ENCODE measurements at regions not wholly inside any gene's neighbourhood (a gene's known extent, or its start where the extent isn't known, plus 50 kb on each side); places are given as distances from the start of the nearest gene placed in this dataset.

- H3K36me3 ChIP-seq (ENCODE audit: control insufficient read depth, insufficient read depth, low read length): no peaks in the 10 kb centered on the region
- no peak overlapping the region for H3K27ac ChIP-seq
- no peak for TF ChIP-seq CTCF (IDR thresholded peaks at IDR 0.05)
- H3K4me2 ChIP-seq (ENCODE audit: low read length): no peak overlapping the region
- H3K27me3 ChIP-seq (ENCODE audit: control insufficient read depth, insufficient read depth, low read length): no peaks in the 10 kb centered on the region
- no peaks in the 10 kb centered on the region for H3K79me2 ChIP-seq
- no peaks in the 10 kb centered on the region for H3K9me3 ChIP-seq (ENCODE audit: control insufficient read depth, low read length)
- H2AFZ ChIP-seq: no peak overlapping the region
- no peaks in the 10 kb centered on the region for H3K4me1 ChIP-seq
- no peak overlapping the region for H3K9ac ChIP-seq
- H3K4me3 ChIP-seq (ENCODE audit: low read depth, low read length): no peak overlapping the region
Measured at GRCh38 chr11:37298173-37298572, 700.1 kb upstream of the RAG2 start.

- no peaks in the 10 kb centered on the region for H3K9me3 ChIP-seq (ENCODE audit: control insufficient read depth, low read length)
- H3K27me3 ChIP-seq (ENCODE audit: control insufficient read depth, insufficient read depth, low read length): no peaks in the 10 kb centered on the region
- no peaks in the 10 kb centered on the region for H3K79me2 ChIP-seq
- no peak overlapping the region for H3K4me3 ChIP-seq (ENCODE audit: low read depth, low read length)
- H3K27ac ChIP-seq: no peak overlapping the region
- H3K9ac ChIP-seq: no peak overlapping the region
- H3K36me3 ChIP-seq (ENCODE audit: control insufficient read depth, insufficient read depth, low read length): no peaks in the 10 kb centered on the region
- H3K4me1 ChIP-seq: no peaks in the 10 kb centered on the region
- no peak overlapping the region for H3K4me2 ChIP-seq (ENCODE audit: low read length)
- TF ChIP-seq CTCF (IDR thresholded peaks at IDR 0.05): no peak
- no peak overlapping the region for H2AFZ ChIP-seq
Measured at GRCh38 chr11:37286890-37287289, 688.9 kb upstream of the RAG2 start.

- Histone ChIP-seq H3K4me1 (no peaks in the 10 kb centered on the region), H3K36me3 (ENCODE audit: control insufficient read depth, insufficient read depth, low read length) (no peaks in the 10 kb centered on the region), H3K4me2 (ENCODE audit: low read length) (no peak overlapping the region), H3K27me3 (ENCODE audit: control insufficient read depth, insufficient read depth, low read length) (no peaks in the 10 kb centered on the region), H3K79me2 (no peaks in the 10 kb centered on the region), H3K27ac (no peak overlapping the region), H3K9ac (no peak overlapping the region), H3K4me3 (ENCODE audit: low read depth, low read length) (no peak overlapping the region), H2AFZ (no peak overlapping the region), H3K9me3 (ENCODE audit: control insufficient read depth, low read length) (no peaks in the 10 kb centered on the region)
- TF ChIP-seq CTCF (IDR thresholded peaks at IDR 0.05): no peak
Measured at GRCh38 chr11:37282367-37282766, 684.3 kb upstream of the RAG2 start.

- Histone ChIP-seq H2AFZ (no peak overlapping the region), H3K9ac (no peak overlapping the region), H3K36me3 (ENCODE audit: control insufficient read depth, insufficient read depth, low read length) (no peaks in the 10 kb centered on the region), H3K4me3 (ENCODE audit: low read depth, low read length) (no peak overlapping the region), H3K4me2 (ENCODE audit: low read length) (no peak overlapping the region), H3K27me3 (ENCODE audit: control insufficient read depth, insufficient read depth, low read length) (no peaks in the 10 kb centered on the region), H3K79me2 (no peaks in the 10 kb centered on the region), H3K9me3 (ENCODE audit: control insufficient read depth, low read length) (no peaks in the 10 kb centered on the region), H3K4me1 (no peaks in the 10 kb centered on the region), H3K27ac (no peak overlapping the region)
- no peak for TF ChIP-seq CTCF (IDR thresholded peaks at IDR 0.05)
Measured at GRCh38 chr11:37280200-37280599, 682.2 kb upstream of the RAG2 start.

GRCh38 chr11:37277896-37278465 is 679.9 kb upstream of the RAG2 start:
- H3K4me2 ChIP-seq (ENCODE audit: low read length): no peak overlapping the region
- no peaks in the 10 kb centered on the region for H3K79me2 ChIP-seq
- H2AFZ ChIP-seq: no peak overlapping the region
- H3K9me3 ChIP-seq (ENCODE audit: control insufficient read depth, low read length): no peaks in the 10 kb centered on the region
- H3K27me3 ChIP-seq (ENCODE audit: control insufficient read depth, insufficient read depth, low read length): no peaks in the 10 kb centered on the region
- no peaks in the 10 kb centered on the region for H3K4me1 ChIP-seq
- no peak overlapping the region for H3K4me3 ChIP-seq (ENCODE audit: low read depth, low read length)
- H3K36me3 ChIP-seq (ENCODE audit: control insufficient read depth, insufficient read depth, low read length): no peaks in the 10 kb centered on the region
- H3K27ac ChIP-seq: no peak overlapping the region
- no peak for TF ChIP-seq CTCF (IDR thresholded peaks at IDR 0.05)
- H3K9ac ChIP-seq: no peak overlapping the region
